Erythroblast (primary cell): ENCODE measurements at regions not wholly inside any gene's neighbourhood (a gene's known extent, or its start where the extent isn't known, plus 50 kb on each side); places are given as distances from the start of the nearest gene placed in this dataset.

Experiments used
- GATA1 ChIP-seq: IDR thresholded peaks from 2 replicates; pipeline ENCODE4 v1.6.1; 2011; ENCODE audit warnings: low read depth, mild to moderate bottlenecking, control low read depth, low read length, moderate library complexity
- POLR2A ChIP-seq: IDR thresholded peaks from 2 replicates; pipeline ENCODE4 v1.6.1; 2011; ENCODE audit warnings: mild to moderate bottlenecking, low read length

- TF ChIP-seq POLR2A (no peak), GATA1 (no peak)
Measured at GRCh38 chr7:3179456-3179855, 121.6 kb upstream of the SDK1 start.
